Mucosa of rectum (tissue), 2 donors: ENCODE measurements at regions not wholly inside any gene's neighbourhood (a gene's known extent, or its start where the extent isn't known, plus 50 kb on each side); places are given as distances from the start of the nearest gene placed in this dataset.

ENCODE experiments used
- H3K27ac ChIP-seq, 2 donors: one replicate each; pipeline ENCODE4 v1.7.0; 2013; ENCODE audit warnings: inconsistent platforms in 2 of 2, low read depth in 2 of 2, low read length in 2 of 2
- H3K27me3 ChIP-seq, 2 donors: one replicate each; pipeline ENCODE4 v1.7.0; 2013; ENCODE audit warnings: low read length in 2 of 2; ENCODE audit not compliant: control insufficient read depth in 2 of 2, insufficient read depth in 2 of 2
- H3K36me3 ChIP-seq, 2 donors: one replicate each; pipeline ENCODE4 v1.7.0; 2013; ENCODE audit warnings: low read length in 2 of 2; ENCODE audit not compliant: control insufficient read depth in 2 of 2, insufficient read depth in 2 of 2
- H3K4me1 ChIP-seq, 2 donors: one replicate each; pipeline ENCODE4 v1.7.0; 2013; ENCODE audit warnings: low read length in 2 of 2, mild to moderate bottlenecking in 1 of 2; ENCODE audit not compliant: control insufficient read depth in 2 of 2, insufficient read depth in 2 of 2
- H3K4me3 ChIP-seq, 2 donors: one replicate each; pipeline ENCODE4 v1.7.0; 2013; ENCODE audit warnings: low read length in 2 of 2
- H3K9ac ChIP-seq, 2 donors: one replicate each; pipeline ENCODE4 v1.7.0; 2013; ENCODE audit warnings: low read length in 2 of 2, low read depth in 1 of 2, mild to moderate bottlenecking in 1 of 2
- H3K9me3 ChIP-seq, 2 donors: one replicate each; pipeline ENCODE4 v1.7.0; 2013; ENCODE audit warnings: low read length in 2 of 2; ENCODE audit not compliant: control insufficient read depth in 2 of 2
- donor health status: healthy.
- donor health status: Normal muscosa, but diverticular disease.

DNA sequence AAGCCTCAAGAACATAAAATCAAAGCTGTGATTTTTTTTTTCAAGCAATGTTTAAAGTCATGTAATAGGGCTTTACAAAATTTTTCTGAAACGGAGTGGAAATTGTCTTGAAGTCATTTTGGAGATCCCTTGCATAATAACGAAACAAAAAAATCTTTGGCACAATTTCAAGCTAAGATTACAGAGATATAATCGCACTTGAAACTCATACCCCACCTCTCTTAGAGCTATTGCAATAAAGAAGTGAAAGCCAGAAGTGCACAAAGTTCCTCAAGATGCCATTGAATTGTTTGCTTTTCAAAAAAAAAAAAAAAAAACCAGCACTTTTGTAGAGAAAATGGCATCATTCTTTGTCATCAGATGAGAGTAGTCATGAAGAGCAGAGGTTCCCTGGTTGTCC, 152.3 kb downstream of the PAX3 start:
- no peaks in the 10 kb centered on the region for H3K36me3 ChIP-seq
- H3K4me3 ChIP-seq: no peak overlapping the region
- H3K27ac ChIP-seq: no peak overlapping the region
- H3K27me3 ChIP-seq: no peaks in the 10 kb centered on the region
- no peaks in the 10 kb centered on the region for H3K9me3 ChIP-seq
- no peaks in the 10 kb centered on the region for H3K4me1 ChIP-seq
- H3K9ac ChIP-seq: no peak overlapping the region

DNA sequence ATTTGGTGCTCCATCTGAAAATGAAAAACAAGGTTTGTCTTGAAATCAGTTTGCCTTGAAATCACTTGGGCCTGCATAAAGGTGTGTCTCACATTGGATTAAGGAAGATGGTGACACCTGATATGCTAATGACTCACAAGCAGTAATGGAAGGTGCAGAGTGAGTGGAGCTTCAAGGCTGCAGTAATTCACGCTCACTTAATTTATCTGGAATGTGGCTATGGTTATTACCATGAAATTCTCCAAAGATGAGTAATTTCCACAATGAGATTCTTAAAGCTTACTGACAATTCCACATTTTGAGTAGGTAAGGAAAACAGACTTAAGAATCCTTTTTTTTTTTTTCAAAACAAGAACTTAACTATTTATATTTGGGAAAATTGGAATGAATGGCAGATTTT, 156.8 kb downstream of the PAX3 start:
- Histone ChIP-seq H3K9me3 (no peaks in the 10 kb centered on the region), H3K27ac (no peak overlapping the region)

DNA sequence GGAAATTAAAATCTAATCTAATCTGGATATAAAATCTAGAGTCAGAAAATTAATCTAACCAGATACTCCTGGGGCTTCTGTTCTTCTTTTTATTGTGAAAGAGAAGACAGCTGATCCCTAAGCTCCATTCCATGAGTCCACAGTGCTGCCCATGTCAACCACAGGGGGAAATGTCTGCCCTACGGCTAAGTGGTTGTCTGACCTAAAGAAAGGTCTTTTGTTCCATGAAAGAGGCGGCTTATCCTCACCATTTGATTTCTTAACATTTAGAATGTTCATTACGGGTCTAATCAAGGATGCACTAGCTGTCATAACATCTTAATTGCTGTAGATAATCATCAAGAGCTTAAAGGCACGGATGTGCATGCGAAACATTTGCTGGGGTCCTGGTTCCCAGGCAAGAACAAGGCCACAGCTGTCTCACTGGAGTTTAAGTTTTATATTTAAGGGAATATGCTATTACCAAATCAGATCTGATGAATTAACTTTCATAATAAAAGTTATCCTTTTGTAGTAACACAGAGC, 162.6 kb downstream of the PAX3 start:
- H3K4me1 ChIP-seq: no peaks in the 10 kb centered on the region
- H3K36me3 ChIP-seq: no peaks in the 10 kb centered on the region
- H3K27me3 ChIP-seq: no peaks in the 10 kb centered on the region
- H3K4me3 ChIP-seq: no peak overlapping the region
- H3K27ac ChIP-seq: no peak overlapping the region
- H3K9ac ChIP-seq: no peak overlapping the region
- H3K9me3 ChIP-seq: no peaks in the 10 kb centered on the region

More for the DNA sequence above, 156.8 kb downstream of the PAX3 start:
- Histone ChIP-seq H3K36me3 (no peaks in the 10 kb centered on the region), H3K4me3 (no peak overlapping the region), H3K27me3 (no peaks in the 10 kb centered on the region), H3K4me1 (no peaks in the 10 kb centered on the region), H3K9ac (no peak overlapping the region)

DNA sequence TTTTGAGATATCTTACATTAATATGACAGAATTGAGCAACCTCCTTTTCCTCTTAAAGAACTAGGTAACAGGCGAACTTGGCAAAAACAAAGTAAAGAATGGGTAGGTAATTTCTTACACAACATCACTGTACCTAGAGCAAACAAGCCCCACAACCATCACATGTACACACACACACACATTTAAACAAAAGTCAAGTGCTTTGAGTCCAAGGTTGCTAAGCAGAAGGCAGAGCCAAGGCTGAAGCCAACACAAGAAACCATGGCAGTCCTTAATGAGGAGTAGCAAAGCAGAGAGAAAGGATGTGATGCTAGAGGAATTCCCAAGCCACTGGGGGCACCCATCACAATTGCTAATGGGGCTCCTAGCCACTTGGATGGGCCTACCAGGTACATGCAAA, 164.1 kb downstream of the PAX3 start:
- H3K4me1 ChIP-seq: no peaks in the 10 kb centered on the region
- H3K4me3 ChIP-seq: no peak overlapping the region
- no peaks in the 10 kb centered on the region for H3K9me3 ChIP-seq
- H3K9ac ChIP-seq: no peak overlapping the region
- H3K27me3 ChIP-seq: no peaks in the 10 kb centered on the region
- no peaks in the 10 kb centered on the region for H3K36me3 ChIP-seq
- H3K27ac ChIP-seq: no peak overlapping the region

DNA sequence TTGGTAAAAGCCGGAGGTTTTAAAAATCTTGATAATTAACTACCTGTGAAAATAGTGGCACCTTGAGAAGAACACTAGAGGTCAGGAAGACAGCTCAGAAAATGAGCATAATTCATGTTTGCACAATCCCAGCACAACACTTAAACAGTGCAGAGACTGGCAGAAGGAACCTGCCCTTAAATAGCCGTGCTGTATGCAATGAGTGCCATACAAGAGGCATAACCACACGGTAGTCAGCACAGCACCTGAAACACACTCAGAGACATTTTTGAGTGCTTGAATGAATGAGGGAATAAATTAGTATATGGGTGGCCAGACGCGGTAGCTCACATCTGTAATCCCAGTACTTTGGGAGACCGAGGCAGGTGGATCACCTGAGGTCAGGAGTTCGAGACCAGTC, 164.9 kb downstream of the PAX3 start:
- Histone ChIP-seq H3K4me3 (no peak overlapping the region), H3K9me3 (no peaks in the 10 kb centered on the region), H3K9ac (no peak overlapping the region), H3K27me3 (no peaks in the 10 kb centered on the region), H3K27ac (no peak overlapping the region), H3K36me3 (no peaks in the 10 kb centered on the region), H3K4me1 (no peaks in the 10 kb centered on the region)

DNA sequence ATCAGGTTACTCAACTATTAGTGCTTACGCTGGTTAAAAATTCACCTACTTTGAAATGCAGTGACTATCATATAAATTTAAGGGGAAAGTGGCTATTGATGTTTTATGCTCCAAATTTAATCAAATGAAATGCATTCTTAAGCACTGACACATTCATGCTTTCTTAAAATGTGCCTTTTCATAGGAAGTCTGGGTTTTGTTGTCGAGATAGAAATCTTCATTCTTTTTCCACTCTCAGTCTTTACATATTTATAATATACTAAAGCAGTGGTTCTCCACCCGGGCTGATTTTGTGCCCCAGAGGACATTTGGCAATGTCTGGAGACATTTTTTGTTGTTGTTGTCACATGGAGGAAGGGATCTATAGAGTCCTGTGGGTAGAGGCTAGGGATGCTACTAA, 167.9 kb downstream of the PAX3 start:
- no peaks in the 10 kb centered on the region for H3K36me3 ChIP-seq
- H3K27ac ChIP-seq: no peak overlapping the region
- no peak overlapping the region for H3K9ac ChIP-seq
- H3K4me1 ChIP-seq: no peaks in the 10 kb centered on the region
- H3K9me3 ChIP-seq: no peaks in the 10 kb centered on the region
- H3K4me3 ChIP-seq: no peak overlapping the region
- no peaks in the 10 kb centered on the region for H3K27me3 ChIP-seq

DNA sequence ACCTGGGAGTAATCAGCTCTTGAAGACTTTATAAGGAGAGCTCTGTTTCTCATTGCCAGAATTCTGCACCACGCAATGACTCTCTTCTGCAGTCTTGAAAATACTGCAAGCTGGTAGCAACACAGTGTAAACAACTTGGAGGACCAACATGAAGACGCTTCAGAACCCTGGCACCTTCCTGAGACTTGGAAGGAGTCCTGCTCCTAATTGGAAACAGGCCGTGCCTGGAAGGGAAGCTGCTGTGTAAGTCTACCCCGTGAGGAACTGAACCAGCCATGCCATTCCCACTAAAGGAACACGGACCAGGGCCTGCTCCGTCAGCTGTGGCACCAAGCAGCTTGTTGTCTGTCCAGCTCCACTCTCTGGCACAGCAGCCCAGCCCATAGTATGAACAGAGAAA, 171.1 kb downstream of the PAX3 start:
- H3K36me3 ChIP-seq: no peaks in the 10 kb centered on the region
- no peaks in the 10 kb centered on the region for H3K4me1 ChIP-seq
- no peaks in the 10 kb centered on the region for H3K27me3 ChIP-seq
- no peaks in the 10 kb centered on the region for H3K9me3 ChIP-seq
- no peak overlapping the region for H3K27ac ChIP-seq
- H3K4me3 ChIP-seq: no peak overlapping the region
- no peak overlapping the region for H3K9ac ChIP-seq

GRCh38 chr2:222120933-222121332, 177.9 kb downstream of the PAX3 start:
- no peaks in the 10 kb centered on the region for H3K36me3 ChIP-seq
- no peak overlapping the region for H3K4me3 ChIP-seq
- no peaks in the 10 kb centered on the region for H3K4me1 ChIP-seq
- no peak overlapping the region for H3K9ac ChIP-seq
- H3K27me3 ChIP-seq: no peaks in the 10 kb centered on the region
- no peaks in the 10 kb centered on the region for H3K9me3 ChIP-seq
- no peak overlapping the region for H3K27ac ChIP-seq

- Histone ChIP-seq H3K9me3 (no peaks in the 10 kb centered on the region), H3K4me3 (no peak overlapping the region), H3K36me3 (no peaks in the 10 kb centered on the region)
These were observed 183.5 kb downstream of the PAX3 start for GRCh38 chr2:222115296-222115695.

GRCh38 chr2:222108957-222109585, 189.7 kb downstream of the PAX3 start:
- Histone ChIP-seq H3K27me3 (no peaks in the 10 kb centered on the region), H3K4me1 (no peaks in the 10 kb centered on the region), H3K9ac (no peak overlapping the region), H3K4me3 (no peak overlapping the region), H3K36me3 (no peaks in the 10 kb centered on the region), H3K9me3 (no peaks in the 10 kb centered on the region), H3K27ac (no peak overlapping the region)

More at GRCh38 chr2:222115296-222115695, 183.5 kb downstream of the PAX3 start:
- Histone ChIP-seq H3K4me1 (no peaks in the 10 kb centered on the region), H3K27me3 (no peaks in the 10 kb centered on the region), H3K27ac (no peak overlapping the region), H3K9ac (no peak overlapping the region)
